Trophoblast cell (in vitro differentiated cells and primary cell): ENCODE measurements at regions not wholly inside any gene's neighbourhood (a gene's known extent, or its start where the extent isn't known, plus 50 kb on each side); places are given as distances from the start of the nearest gene placed in this dataset.

ENCODE experiments used
- DNase-seq, 2 donors: peaks; one replicate each; pipeline ENCODE4 v3.0.0-alpha.2; 2016
- H2AFZ ChIP-seq: 2 replicates; pipeline ENCODE4 v1.6.1; 2013; ENCODE audit warnings: low read length, moderate library complexity, mild to moderate bottlenecking; ENCODE audit not compliant: insufficient read depth, poor library complexity
- H2AK5ac ChIP-seq: 2 replicates; pipeline ENCODE4 v1.6.1; 2013; ENCODE audit warnings: mild to moderate bottlenecking, low read length
- H2BK120ac ChIP-seq: 2 replicates; pipeline ENCODE4 v1.6.1; 2013; ENCODE audit warnings: low read length, mild to moderate bottlenecking, moderate library complexity; ENCODE audit not compliant: insufficient read depth, poor library complexity
- H2BK12ac ChIP-seq: 2 replicates; pipeline ENCODE4 v1.6.1; 2013; ENCODE audit warnings: mild to moderate bottlenecking, low read length, moderate library complexity
- H2BK5ac ChIP-seq: 2 replicates; pipeline ENCODE4 v1.6.1; 2013; ENCODE audit warnings: low read length, low read depth, moderate library complexity, mild to moderate bottlenecking; ENCODE audit not compliant: poor library complexity
- H3K14ac ChIP-seq: 2 replicates; pipeline ENCODE4 v1.6.1; 2013; ENCODE audit warnings: mild to moderate bottlenecking, low read length
- H3K18ac ChIP-seq: 2 replicates; pipeline ENCODE4 v1.6.1; 2013; ENCODE audit warnings: mild to moderate bottlenecking, low read length
- H3K23ac ChIP-seq: 2 replicates; pipeline ENCODE4 v1.6.1; 2013; ENCODE audit warnings: low read length
- H3K27ac ChIP-seq: 2 replicates; pipeline ENCODE4 v1.5.1; 2013; ENCODE audit warnings: low read depth, mild to moderate bottlenecking, inconsistent platforms, low read length, moderate library complexity
- H3K27me3 ChIP-seq: 2 replicates; pipeline ENCODE4 v1.6.1; 2013; ENCODE audit warnings: inconsistent platforms, mild to moderate bottlenecking, low read length, moderate library complexity; ENCODE audit not compliant: insufficient read depth
- H3K36me3 ChIP-seq, 2 experiments: 1 replicate in 1 of 2; 2 replicates in 1 of 2; pipeline ENCODE4 v1.6.1; 2013; ENCODE audit warnings: low read length in 2 of 2, mild to moderate bottlenecking in 2 of 2, moderate library complexity in 1 of 2; ENCODE audit not compliant: insufficient read depth in 2 of 2, control insufficient read depth in 1 of 2
- H3K4ac ChIP-seq: 2 replicates; pipeline ENCODE4 v1.6.1; 2013; ENCODE audit warnings: low read depth, mild to moderate bottlenecking, low read length, moderate library complexity
- H3K4me1 ChIP-seq, 2 experiments: 1 replicate in 1 of 2; 2 replicates in 1 of 2; pipeline ENCODE4 v1.6.1; 2013; ENCODE audit warnings: low read length in 2 of 2, mild to moderate bottlenecking in 2 of 2, moderate library complexity in 1 of 2; ENCODE audit not compliant: insufficient read depth in 2 of 2, control insufficient read depth in 1 of 2
- H3K4me2 ChIP-seq: 2 replicates; pipeline ENCODE4 v1.6.1; 2013; ENCODE audit warnings: inconsistent platforms, mild to moderate bottlenecking, low read length, moderate library complexity
- H3K4me3 ChIP-seq: 2 replicates; pipeline ENCODE4 v1.5.1; 2013; ENCODE audit warnings: mild to moderate bottlenecking, low read depth, low read length, inconsistent platforms
- H3K79me1 ChIP-seq: one replicate; pipeline ENCODE4 v1.6.1; 2013; ENCODE audit warnings: low read length
- H3K79me2 ChIP-seq: 2 replicates; pipeline ENCODE4 v1.6.1; 2013; ENCODE audit warnings: low read length, mild to moderate bottlenecking; ENCODE audit not compliant: control insufficient read depth, insufficient read depth, poor library complexity
- H3K9ac ChIP-seq: 2 replicates; pipeline ENCODE4 v1.6.1; 2013; ENCODE audit warnings: mild to moderate bottlenecking, low read length
- H3K9me3 ChIP-seq: 2 replicates; pipeline ENCODE4 v1.6.1; 2013; ENCODE audit warnings: low read depth, mild to moderate bottlenecking, control low read depth, inconsistent platforms, low read length; ENCODE audit not compliant: insufficient read depth
- H4K12ac ChIP-seq: 2 replicates; pipeline ENCODE4 v1.6.1; 2013; ENCODE audit warnings: low read depth, mild to moderate bottlenecking, low read length, moderate library complexity
- H4K8ac ChIP-seq: 2 replicates; pipeline ENCODE4 v1.6.1; 2013; ENCODE audit warnings: low read depth, mild to moderate bottlenecking, low read length, moderate library complexity
- H4K91ac ChIP-seq: one replicate; pipeline ENCODE4 v1.6.1; 2013; ENCODE audit warnings: low read depth, mild to moderate bottlenecking, low read length, moderate library complexity
- WGBS: extraction: QIAGEN DNeasy Blood & Tissue Kit; methylation state at CpG from one replicate; pipeline ENCODE4 v1.1.7; 2013; ENCODE audit warnings: missing lambda C conversion rate; ENCODE audit not compliant: insufficient read length, insufficient coverage; ENCODE audit errors: extremely low coverage; 5-methylcytosine and 5-hydroxymethylcytosine counted together

- no peak overlapping the region for H4K8ac ChIP-seq
- H3K79me2 ChIP-seq = no peaks in the 10 kb centered on the region
- H2AFZ ChIP-seq = no peak overlapping the region
- H3K36me3 ChIP-seq = no peaks in the 10 kb centered on the region
- H3K4me1 ChIP-seq = no peaks in the 10 kb centered on the region
- H4K91ac ChIP-seq = no peak overlapping the region
- no peak overlapping the region for H3K4me3 ChIP-seq
- no peaks in the 10 kb centered on the region for H3K9me3 ChIP-seq
- H3K23ac ChIP-seq = no peak overlapping the region
- H3K27ac ChIP-seq = no peak overlapping the region
- H3K18ac ChIP-seq = no peak overlapping the region
- H3K4me2 ChIP-seq = no peak overlapping the region
- no peak for DNase-seq
- H3K14ac ChIP-seq = no peak overlapping the region
- H3K27me3 ChIP-seq = no peaks in the 10 kb centered on the region
- no peak overlapping the region for H2AK5ac ChIP-seq
- no peak overlapping the region for H4K12ac ChIP-seq
- no peak overlapping the region for H3K9ac ChIP-seq
- no peak overlapping the region for H3K4ac ChIP-seq
- no peak overlapping the region for H2BK12ac ChIP-seq
- H2BK120ac ChIP-seq = no peak overlapping the region
- WGBS = no CpG with 5 or more reads among the region's 1 CpG
- H2BK5ac ChIP-seq = no peak overlapping the region
- H3K79me1 ChIP-seq = no peaks in the 10 kb centered on the region
These were observed 108.1 kb upstream of the AADACL2 start for GRCh38 chr3:151625586-151625985.

GRCh38 chr3:151625086-151625485, 108.6 kb upstream of the AADACL2 start:
- H3K9me3 ChIP-seq = no peaks in the 10 kb centered on the region
- WGBS = no CpG with 5 or more reads among the region's 3 CpGs
- no peak overlapping the region for H2AFZ ChIP-seq
- no peaks in the 10 kb centered on the region for H3K79me1 ChIP-seq
- H2BK5ac ChIP-seq = no peak overlapping the region
- H4K91ac ChIP-seq = no peak overlapping the region
- H4K8ac ChIP-seq = no peak overlapping the region
- H2BK120ac ChIP-seq = no peak overlapping the region
- no peak overlapping the region for H3K23ac ChIP-seq
- no peak for DNase-seq
- H3K4ac ChIP-seq = no peak overlapping the region
- H3K4me3 ChIP-seq = no peak overlapping the region
- no peak overlapping the region for H3K9ac ChIP-seq
- no peaks in the 10 kb centered on the region for H3K36me3 ChIP-seq
- no peak overlapping the region for H3K4me2 ChIP-seq
- no peak overlapping the region for H2BK12ac ChIP-seq
- no peak overlapping the region for H3K14ac ChIP-seq
- H3K27ac ChIP-seq = no peak overlapping the region
- no peak overlapping the region for H4K12ac ChIP-seq
- no peaks in the 10 kb centered on the region for H3K27me3 ChIP-seq
- no peak overlapping the region for H2AK5ac ChIP-seq
- H3K4me1 ChIP-seq = no peaks in the 10 kb centered on the region
- no peaks in the 10 kb centered on the region for H3K79me2 ChIP-seq
- no peak overlapping the region for H3K18ac ChIP-seq

- H3K4me2 ChIP-seq = no peak overlapping the region
- H2AFZ ChIP-seq = no peak overlapping the region
- H3K79me1 ChIP-seq = no peaks in the 10 kb centered on the region
- H3K9me3 ChIP-seq = no peaks in the 10 kb centered on the region
- no peak overlapping the region for H4K12ac ChIP-seq
- no peak overlapping the region for H2BK120ac ChIP-seq
- H3K79me2 ChIP-seq = no peaks in the 10 kb centered on the region
- DNase-seq = no peak
- no peak overlapping the region for H2AK5ac ChIP-seq
- H3K27me3 ChIP-seq = no peaks in the 10 kb centered on the region
- no peak overlapping the region for H3K9ac ChIP-seq
- H4K8ac ChIP-seq = no peak overlapping the region
- no peak overlapping the region for H3K14ac ChIP-seq
- no peak overlapping the region for H3K23ac ChIP-seq
- H2BK5ac ChIP-seq = no peak overlapping the region
- H3K18ac ChIP-seq = no peak overlapping the region
- H3K4me3 ChIP-seq = no peak overlapping the region
- H4K91ac ChIP-seq = no peak overlapping the region
- H2BK12ac ChIP-seq = no peak overlapping the region
- H3K36me3 ChIP-seq = no peaks in the 10 kb centered on the region
- no peaks in the 10 kb centered on the region for H3K4me1 ChIP-seq
- H3K27ac ChIP-seq = no peak overlapping the region
- no peak overlapping the region for H3K4ac ChIP-seq
These were observed 113.7 kb upstream of the AADACL2 start for GRCh38 chr3:151620071-151620470.

- Histone ChIP-seq H3K18ac (no peak overlapping the region), H2BK12ac (no peak overlapping the region)
These were observed 118.3 kb upstream of the AADACL2 start for GRCh38 chr3:151615464-151615863.

More at GRCh38 chr3:151615464-151615863, 118.3 kb upstream of the AADACL2 start:
- Histone ChIP-seq H3K14ac (no peak overlapping the region), H2BK120ac (no peak overlapping the region), H4K8ac (no peak overlapping the region), H3K27ac (no peak overlapping the region), H3K4me2 (no peak overlapping the region), H4K12ac (no peak overlapping the region), H3K9me3 (no peaks in the 10 kb centered on the region), H2BK5ac (no peak overlapping the region), H3K4me1 (no peaks in the 10 kb centered on the region), H3K79me2 (no peaks in the 10 kb centered on the region), H3K9ac (no peak overlapping the region), H3K27me3 (no peaks in the 10 kb centered on the region), H2AFZ (no peak overlapping the region), H3K4ac (no peak overlapping the region), H3K23ac (no peak overlapping the region), H2AK5ac (no peak overlapping the region), H3K79me1 (no peaks in the 10 kb centered on the region), H3K4me3 (no peak overlapping the region), H3K36me3 (no peaks in the 10 kb centered on the region), H4K91ac (no peak overlapping the region)
- DNase-seq = no peak
- no CpG with 5 or more reads among the region's 4 CpGs for WGBS
